ENCODE measurements at regions not wholly inside any gene's neighbourhood (a gene's known extent, or its start where the extent isn't known, plus 50 kb on each side); places are given as distances from the start of the nearest gene placed in this dataset.

- no peak for ATAC-seq
- ChIA-PET POLR2A (no interaction called here), CTCF (no interaction called here)
- Mint-ChIP-seq H3K36me3 (ENCODE audit: low read depth) (no peaks in the 10 kb centered on the region), H3K27ac (no peak overlapping the region), H3K4me1 (ENCODE audit: low read depth) (no peaks in the 10 kb centered on the region), H3K27me3 (ENCODE audit: low read depth) (no peaks in the 10 kb centered on the region), H3K9me3 (ENCODE audit: insufficient read depth) (no peaks in the 10 kb centered on the region), H3K4me3 (no peak overlapping the region)
- no peak for DNase-seq
These were observed 54.6 kb upstream of the ATXN7L3B start for GRCh38 chr12:74483057-74483456.

Measured in activated CD8-positive, alpha-beta T cell treated with anti-CD3 and anti-CD28 coated beads, Interleukin-2, amount 10 ng/mL, durations not matched to agents 7 days and 5 days (primary cell).